HT-29 (cell line): ENCODE measurements at regions not wholly inside any gene's neighbourhood (a gene's known extent, or its start where the extent isn't known, plus 50 kb on each side); places are given as distances from the start of the nearest gene placed in this dataset.

ENCODE experiments used
- DNase-seq: peaks from one replicate; pipeline ENCODE4 v3.0.0-alpha.2; 2015; ENCODE audit warnings: low spot score

- peak; percentile 80 for DNase-seq
Measured at GRCh38 chr19:46546194-46546896, 50.7 kb upstream of the PNMA8B start.

DNA sequence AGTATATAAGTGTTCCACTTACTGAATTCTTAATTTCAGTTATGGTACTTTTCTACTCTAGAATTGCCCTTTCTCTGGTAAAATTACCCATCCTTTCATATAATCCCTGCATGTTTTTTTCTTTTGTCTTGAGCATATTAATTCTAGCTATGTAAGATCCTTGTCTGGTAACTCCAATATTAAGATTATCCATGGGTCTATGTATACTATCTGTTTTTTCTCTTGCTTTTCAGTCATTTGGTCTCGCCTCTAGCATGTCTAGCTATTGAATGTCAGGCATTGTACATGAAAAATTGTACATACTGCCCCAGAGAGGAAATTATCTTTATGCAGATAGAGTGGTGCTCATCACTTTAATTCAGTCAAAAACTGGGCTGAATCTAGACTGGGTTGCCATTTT, 50.4 kb upstream of the CALM3 start:
- DNase-seq: no peak

GRCh38 chr19:46551164-46551563, 50.0 kb upstream of the CALM3 start:
- no peak for DNase-seq
